Calu3 (cell line): ENCODE measurements at regions not wholly inside any gene's neighbourhood (a gene's known extent, or its start where the extent isn't known, plus 50 kb on each side); places are given as distances from the start of the nearest gene placed in this dataset.

ENCODE experiments used
- BruUV-seq: library from RNA; stranded (reverse); fragments of 400-500 nt; replicated peaks from 2 replicates; lab custom pipeline; 2021; lab: Mats Ljungman, UMichigan
- CTCF ChIA-PET: fragments of 300-600 bp; sonication (Branson Sonifier 250); formaldehyde crosslinking; loops from one replicate; lab custom pipeline; 2022; ENCODE audit warnings: antibody characterized with exemption; lab: Charles Lee
- DNase-seq: peaks from one replicate; pipeline ENCODE4 v3.0.0; 2022
- H3K27ac Mint-ChIP-seq: one replicate; pipeline ENCODE4 v1.8.0; 2022; ENCODE audit warnings: mixed read lengths; ENCODE audit not compliant: unreplicated experiment
- H3K27me3 Mint-ChIP-seq: one replicate; pipeline ENCODE4 v1.8.0; 2022; ENCODE audit warnings: mixed read lengths; ENCODE audit not compliant: unreplicated experiment
- H3K36me3 Mint-ChIP-seq: one replicate; pipeline ENCODE4 v1.8.0; 2022; ENCODE audit warnings: mild to moderate bottlenecking, moderate library complexity, mixed read lengths; ENCODE audit not compliant: insufficient read depth, unreplicated experiment
- H3K4me1 Mint-ChIP-seq: one replicate; pipeline ENCODE4 v1.8.0; 2022; ENCODE audit warnings: mild to moderate bottlenecking, low read depth, mixed read lengths; ENCODE audit not compliant: unreplicated experiment
- H3K4me3 Mint-ChIP-seq: one replicate; pipeline ENCODE4 v1.8.0; 2022; ENCODE audit warnings: mild to moderate bottlenecking, low read depth, moderate library complexity, mixed read lengths; ENCODE audit not compliant: unreplicated experiment
- H3K9me3 Mint-ChIP-seq: one replicate; pipeline ENCODE4 v1.8.0; 2022; ENCODE audit warnings: low read depth, mixed read lengths; ENCODE audit not compliant: unreplicated experiment
- intact Hi-C: fragments of 100-400 bp; cut with micrococcal nuclease; formaldehyde crosslinking; loops from one replicate; pipeline ENCODE4 v1.10.0; 2022; ENCODE audit not compliant: unreplicated experiment
- TF ChIP-seq, protein P1 (sequence below): fragments of 200-600 bp; IDR thresholded peaks from one replicate; pipeline ENCODE4 v1.8.0; 2022; ENCODE audit warnings: antibody characterized with exemption; ENCODE audit not compliant: unreplicated experiment

DNA sequence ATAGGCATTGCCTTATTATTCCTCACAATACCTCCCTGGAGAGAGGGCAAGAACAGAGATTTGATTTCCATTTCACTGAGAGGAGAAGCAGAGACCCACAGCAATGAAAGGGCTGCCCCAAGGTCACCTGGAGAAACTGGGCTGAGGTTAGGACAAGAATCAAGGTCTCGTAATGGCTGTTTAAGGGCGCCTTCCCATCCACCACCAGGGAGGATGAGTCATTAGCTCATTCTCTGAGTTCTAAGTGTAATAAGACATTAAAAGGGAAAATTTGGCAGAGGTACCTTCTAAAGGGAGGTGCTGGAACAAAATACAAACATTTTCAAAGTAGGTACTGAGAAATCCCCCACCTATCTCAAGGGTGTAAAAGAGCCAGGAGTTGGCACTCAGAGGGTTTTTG lies 52.6 kb upstream of the TCERG1 start:
- intact Hi-C loops, result no loop called here
- Mint-ChIP-seq H3K36me3 (no peaks in the 10 kb centered on the region), H3K4me3 (no peak overlapping the region), H3K27me3 (peaks cover 59% of the 10 kb centered on the region), H3K27ac (no peak overlapping the region), H3K9me3 (no peaks in the 10 kb centered on the region), H3K4me1 (no peaks in the 10 kb centered on the region)
- TF ChIP-seq, protein P1, sequence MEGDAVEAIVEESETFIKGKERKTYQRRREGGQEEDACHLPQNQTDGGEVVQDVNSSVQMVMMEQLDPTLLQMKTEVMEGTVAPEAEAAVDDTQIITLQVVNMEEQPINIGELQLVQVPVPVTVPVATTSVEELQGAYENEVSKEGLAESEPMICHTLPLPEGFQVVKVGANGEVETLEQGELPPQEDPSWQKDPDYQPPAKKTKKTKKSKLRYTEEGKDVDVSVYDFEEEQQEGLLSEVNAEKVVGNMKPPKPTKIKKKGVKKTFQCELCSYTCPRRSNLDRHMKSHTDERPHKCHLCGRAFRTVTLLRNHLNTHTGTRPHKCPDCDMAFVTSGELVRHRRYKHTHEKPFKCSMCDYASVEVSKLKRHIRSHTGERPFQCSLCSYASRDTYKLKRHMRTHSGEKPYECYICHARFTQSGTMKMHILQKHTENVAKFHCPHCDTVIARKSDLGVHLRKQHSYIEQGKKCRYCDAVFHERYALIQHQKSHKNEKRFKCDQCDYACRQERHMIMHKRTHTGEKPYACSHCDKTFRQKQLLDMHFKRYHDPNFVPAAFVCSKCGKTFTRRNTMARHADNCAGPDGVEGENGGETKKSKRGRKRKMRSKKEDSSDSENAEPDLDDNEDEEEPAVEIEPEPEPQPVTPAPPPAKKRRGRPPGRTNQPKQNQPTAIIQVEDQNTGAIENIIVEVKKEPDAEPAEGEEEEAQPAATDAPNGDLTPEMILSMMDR, result no peak
- no peak for DNase-seq
- CTCF ChIA-PET, result no interaction called here
- no TSS peak for BruUV-seq

- H3K27me3 Mint-ChIP-seq, result peaks cover 66% of the 10 kb centered on the region
- H3K27ac Mint-ChIP-seq, result no peak overlapping the region
- no peak for DNase-seq
- no TSS peak for BruUV-seq
- CTCF ChIA-PET, result interaction anchor here (1.2 kb wide), 1 partner anchor 93 kb away, joined by 3 read pairs; no protein-coding TSS in a partner anchor
- intact Hi-C loops, result no loop called here
- no peaks in the 10 kb centered on the region for H3K36me3 Mint-ChIP-seq
- H3K4me1 Mint-ChIP-seq, result no peaks in the 10 kb centered on the region
- no peaks in the 10 kb centered on the region for H3K9me3 Mint-ChIP-seq
- H3K4me3 Mint-ChIP-seq, result no peak overlapping the region
- TF ChIP-seq, protein P1, result no peak
These were observed 51.9 kb upstream of the TCERG1 start for GRCh38 chr5:146395193-146395592.
